Spleen (tissue), 7 donors: ENCODE measurements at regions not wholly inside any gene's neighbourhood (a gene's known extent, or its start where the extent isn't known, plus 50 kb on each side); places are given as distances from the start of the nearest gene placed in this dataset.
"Not testable (repeated sequence)": the region's sequence is repeated elsewhere in the genome, so short reads cannot be mapped to it uniquely, and the experiment has no call there.

Experiments used
- CTCF ChIP-seq, 11 experiments: fragments of 200-600 bp in 7 of 11; fragments of 450-650 bp in 4 of 11; sonication (generic) in 4 of 11; IDR thresholded peaks in 8 of 11; conservative IDR thresholded peaks in 3 of 11; 1 replicate in 7 of 11; 2 replicates in 4 of 11; pipeline versions ENCODE4 v1.4.0 to v1.8.0; 2016 to 2021; ENCODE audit warnings: antibody characterized with exemption in 11 of 11, inconsistent platforms in 4 of 11, mild to moderate bottlenecking in 1 of 11
- POLR2AphosphoS5 ChIP-seq, 3 donors: sonication (generic); formaldehyde crosslinking; IDR thresholded peaks; one replicate each; pipeline ENCODE4 v1.5.1; 2017; ENCODE audit warnings: antibody characterized with exemption in 3 of 3
- donor health status: DM: no; HTN: no; CAD: no; lungs with moderate emphysema.
- donor health status: DM: no; HTN: no; CAD: no.
- donor health status: DM: no; HTN: no; CAD: no.

DNA sequence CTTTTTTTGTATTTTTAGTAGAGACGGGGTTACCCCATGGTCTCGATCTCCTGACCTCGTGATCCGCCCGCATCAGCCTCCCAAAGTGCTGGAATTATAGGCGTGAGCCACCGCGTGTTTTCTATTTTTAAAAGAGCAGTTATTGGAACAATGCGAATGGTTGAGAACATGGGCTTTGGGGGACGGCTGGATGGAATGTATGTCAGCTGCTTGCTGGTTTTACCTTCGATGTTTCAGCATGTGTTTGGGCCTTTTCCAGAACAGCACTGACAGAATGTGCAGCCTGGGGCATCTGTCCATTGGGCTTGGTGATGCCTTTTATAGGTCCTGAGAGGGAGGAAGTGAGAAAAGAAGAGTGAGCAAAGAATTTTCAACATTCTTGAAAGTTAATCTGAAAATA is 73.4 kb upstream of the ABI1 start:
- not testable (repeated sequence) for TF ChIP-seq CTCF (IDR thresholded peaks at IDR 0.05 in 8 of 11, conservative IDR thresholded peaks at IDR 0.05 in 3 of 11); POLR2AphosphoS5 (IDR thresholded peaks at IDR 0.05)
